Uterus (tissue), 2 donors: ENCODE measurements at regions not wholly inside any gene's neighbourhood (a gene's known extent, or its start where the extent isn't known, plus 50 kb on each side); places are given as distances from the start of the nearest gene placed in this dataset.

Experiments used
- POLR2A ChIP-seq, 2 donors: fragments of 450-650 bp; IDR thresholded peaks; one replicate each; pipeline ENCODE4 v1.6.1; 2016; ENCODE audit warnings: antibody characterized with exemption in 2 of 2, mild to moderate bottlenecking in 1 of 2, moderate library complexity in 1 of 2
- TF ChIP-seq, protein P1 (sequence below), 4 experiments: fragments of 200-600 bp in 2 of 4; fragments of 450-650 bp in 2 of 4; sonication (generic) in 2 of 4; IDR thresholded peaks; one replicate each; pipeline ENCODE4 v1.5.1; 2016 to 2019; ENCODE audit warnings: antibody characterized with exemption in 4 of 4, mild to moderate bottlenecking in 2 of 4, moderate library complexity in 1 of 4

GRCh38 chr2:206856513-206856912, 82.8 kb upstream of the CPO start:
- TF ChIP-seq, protein P1, sequence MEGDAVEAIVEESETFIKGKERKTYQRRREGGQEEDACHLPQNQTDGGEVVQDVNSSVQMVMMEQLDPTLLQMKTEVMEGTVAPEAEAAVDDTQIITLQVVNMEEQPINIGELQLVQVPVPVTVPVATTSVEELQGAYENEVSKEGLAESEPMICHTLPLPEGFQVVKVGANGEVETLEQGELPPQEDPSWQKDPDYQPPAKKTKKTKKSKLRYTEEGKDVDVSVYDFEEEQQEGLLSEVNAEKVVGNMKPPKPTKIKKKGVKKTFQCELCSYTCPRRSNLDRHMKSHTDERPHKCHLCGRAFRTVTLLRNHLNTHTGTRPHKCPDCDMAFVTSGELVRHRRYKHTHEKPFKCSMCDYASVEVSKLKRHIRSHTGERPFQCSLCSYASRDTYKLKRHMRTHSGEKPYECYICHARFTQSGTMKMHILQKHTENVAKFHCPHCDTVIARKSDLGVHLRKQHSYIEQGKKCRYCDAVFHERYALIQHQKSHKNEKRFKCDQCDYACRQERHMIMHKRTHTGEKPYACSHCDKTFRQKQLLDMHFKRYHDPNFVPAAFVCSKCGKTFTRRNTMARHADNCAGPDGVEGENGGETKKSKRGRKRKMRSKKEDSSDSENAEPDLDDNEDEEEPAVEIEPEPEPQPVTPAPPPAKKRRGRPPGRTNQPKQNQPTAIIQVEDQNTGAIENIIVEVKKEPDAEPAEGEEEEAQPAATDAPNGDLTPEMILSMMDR (IDR thresholded peaks at IDR 0.05), result no peak
- no peak for TF ChIP-seq POLR2A (IDR thresholded peaks at IDR 0.05)
